ENCODE measurements at regions not wholly inside any gene's neighbourhood (a gene's known extent, or its start where the extent isn't known, plus 50 kb on each side); places are given as distances from the start of the nearest gene placed in this dataset.

DNA sequence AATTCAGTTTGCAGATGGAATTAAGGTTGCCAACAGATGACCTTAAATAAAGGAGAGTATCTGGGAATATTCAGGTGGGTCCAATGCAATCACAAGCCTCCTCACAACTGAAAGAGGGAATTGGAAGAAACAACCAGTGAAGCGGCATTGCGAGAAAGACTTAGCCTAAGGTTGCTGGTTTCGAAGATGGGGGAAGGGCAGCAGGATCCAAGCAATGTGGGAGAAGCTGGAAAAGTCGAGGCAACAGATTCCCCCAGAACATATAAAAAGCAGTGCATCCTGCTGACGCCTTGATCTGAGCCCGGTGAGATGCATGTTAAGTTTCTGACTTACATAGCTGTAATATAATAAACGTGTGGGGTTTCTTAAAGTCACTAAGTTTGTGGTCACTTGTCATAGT lies 162.5 kb downstream of the NDUFA10 start:
- ChIA-PET POLR2A (no interaction called here), CTCF (no interaction called here)
- FAIRE-seq (no peak), DNase-seq (ENCODE audit: low read depth, low spot score) (no peak)
- TF ChIP-seq FOS (IDR thresholded peaks at IDR 0.05; ENCODE audit: borderline replicate concordance, insufficient read depth, low read length), result no peak
- no peak for TF ChIP-seq EZH2 (IDR thresholded peaks at IDR 0.05; ENCODE audit: borderline replicate concordance, low read depth, low read length, severe bottlenecking)
- TF ChIP-seq POLR2AphosphoS5 (IDR thresholded peaks at IDR 0.05; ENCODE audit: insufficient read depth, low read depth, low read length), result no peak
- TF ChIP-seq, protein P1, sequence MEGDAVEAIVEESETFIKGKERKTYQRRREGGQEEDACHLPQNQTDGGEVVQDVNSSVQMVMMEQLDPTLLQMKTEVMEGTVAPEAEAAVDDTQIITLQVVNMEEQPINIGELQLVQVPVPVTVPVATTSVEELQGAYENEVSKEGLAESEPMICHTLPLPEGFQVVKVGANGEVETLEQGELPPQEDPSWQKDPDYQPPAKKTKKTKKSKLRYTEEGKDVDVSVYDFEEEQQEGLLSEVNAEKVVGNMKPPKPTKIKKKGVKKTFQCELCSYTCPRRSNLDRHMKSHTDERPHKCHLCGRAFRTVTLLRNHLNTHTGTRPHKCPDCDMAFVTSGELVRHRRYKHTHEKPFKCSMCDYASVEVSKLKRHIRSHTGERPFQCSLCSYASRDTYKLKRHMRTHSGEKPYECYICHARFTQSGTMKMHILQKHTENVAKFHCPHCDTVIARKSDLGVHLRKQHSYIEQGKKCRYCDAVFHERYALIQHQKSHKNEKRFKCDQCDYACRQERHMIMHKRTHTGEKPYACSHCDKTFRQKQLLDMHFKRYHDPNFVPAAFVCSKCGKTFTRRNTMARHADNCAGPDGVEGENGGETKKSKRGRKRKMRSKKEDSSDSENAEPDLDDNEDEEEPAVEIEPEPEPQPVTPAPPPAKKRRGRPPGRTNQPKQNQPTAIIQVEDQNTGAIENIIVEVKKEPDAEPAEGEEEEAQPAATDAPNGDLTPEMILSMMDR (IDR thresholded peaks at IDR 0.05; ENCODE audit: extremely low read depth in 1 of 2, insufficient read depth in 1 of 2, low read depth in 1 of 2, low read length in 2 of 2), result no peak
- TF ChIP-seq, protein P2, sequence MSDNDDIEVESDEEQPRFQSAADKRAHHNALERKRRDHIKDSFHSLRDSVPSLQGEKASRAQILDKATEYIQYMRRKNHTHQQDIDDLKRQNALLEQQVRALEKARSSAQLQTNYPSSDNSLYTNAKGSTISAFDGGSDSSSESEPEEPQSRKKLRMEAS (IDR thresholded peaks at IDR 0.05; ENCODE audit: insufficient read depth, insufficient read length), result no peak
- TF ChIP-seq JUN (IDR thresholded peaks at IDR 0.05; ENCODE audit: borderline replicate concordance, insufficient read depth, insufficient read length, low read depth), result no peak
- H3K9ac ChIP-seq (replicated peaks; ENCODE audit: extremely low read depth, insufficient read depth, low read length), result no peak overlapping the region
- H3K79me2 ChIP-seq (ENCODE audit: control insufficient read depth, insufficient read depth, low read length), result no peaks in the 10 kb centered on the region
- intact Hi-C loops (cut with micrococcal nuclease) (no loop called here), dilution Hi-C loops (cut with MboI; ENCODE audit: extremely low pct_ligation_motif_present, low sequenced_read_pairs) (no loop called here)
- peaks cover 6% of the 10 kb centered on the region for H3K4me1 ChIP-seq (ENCODE audit: control insufficient read depth, extremely low read depth, insufficient read depth, low read length)
- no peaks in the 10 kb centered on the region for H3K9me1 ChIP-seq (replicated peaks; ENCODE audit: control insufficient read depth, extremely low read depth, insufficient read depth, low read length)
- H3K4me3 ChIP-seq (replicated peaks in 1 of 3; ENCODE audit: insufficient read depth in 1 of 3, low read depth in 1 of 3, low read length in 3 of 3), result no peak overlapping the region
- H4K20me1 ChIP-seq (replicated peaks; ENCODE audit: control insufficient read depth, extremely low read depth, insufficient read depth, low read length), result no peaks in the 10 kb centered on the region
- no TSS peak for BruUV-seq (replicated peaks)
- no peak overlapping the region for H2AFZ ChIP-seq (ENCODE audit: low read depth, low read length)
- no peak overlapping the region for H3K27ac ChIP-seq (ENCODE audit: insufficient read depth, low read depth, low read length)
- no peak overlapping the region for H3K4me2 ChIP-seq (ENCODE audit: insufficient read depth, low read length)
- no peaks in the 10 kb centered on the region for H3K36me3 ChIP-seq (ENCODE audit: control insufficient read depth in 2 of 2, extremely low read depth in 1 of 2, insufficient read depth in 2 of 2, low read length in 2 of 2)
- no peaks in the 10 kb centered on the region for H3K27me3 ChIP-seq (ENCODE audit: control insufficient read depth in 2 of 2, insufficient read depth in 2 of 2, low read length in 2 of 2)
- peaks cover 2% of the 10 kb centered on the region for H3K9me3 ChIP-seq (replicated peaks; ENCODE audit: control insufficient read depth, insufficient read depth, low read length)
